ENCODE measurements at regions not wholly inside any gene's neighbourhood (a gene's known extent, or its start where the extent isn't known, plus 50 kb on each side); places are given as distances from the start of the nearest gene placed in this dataset.

DNA sequence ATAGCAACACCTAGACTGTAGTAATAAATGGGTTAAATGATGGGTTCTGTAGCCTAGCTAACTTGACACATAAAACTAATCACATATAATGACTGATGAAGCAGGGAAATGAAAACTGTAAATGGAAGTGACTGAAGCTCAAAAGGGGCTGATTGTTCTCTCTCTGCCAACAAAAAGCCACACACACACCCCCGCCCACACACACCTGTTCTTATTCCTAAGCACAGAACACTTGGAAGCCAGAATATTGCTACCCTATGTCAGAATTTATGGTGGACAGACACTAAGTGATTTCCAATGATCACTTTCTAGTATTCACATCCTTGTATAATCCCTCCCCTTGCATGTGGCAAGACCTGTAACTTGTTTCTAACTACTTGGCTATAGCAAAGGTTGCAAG is 603.5 kb downstream of the UTRN start:
- TF ChIP-seq, protein P1, sequence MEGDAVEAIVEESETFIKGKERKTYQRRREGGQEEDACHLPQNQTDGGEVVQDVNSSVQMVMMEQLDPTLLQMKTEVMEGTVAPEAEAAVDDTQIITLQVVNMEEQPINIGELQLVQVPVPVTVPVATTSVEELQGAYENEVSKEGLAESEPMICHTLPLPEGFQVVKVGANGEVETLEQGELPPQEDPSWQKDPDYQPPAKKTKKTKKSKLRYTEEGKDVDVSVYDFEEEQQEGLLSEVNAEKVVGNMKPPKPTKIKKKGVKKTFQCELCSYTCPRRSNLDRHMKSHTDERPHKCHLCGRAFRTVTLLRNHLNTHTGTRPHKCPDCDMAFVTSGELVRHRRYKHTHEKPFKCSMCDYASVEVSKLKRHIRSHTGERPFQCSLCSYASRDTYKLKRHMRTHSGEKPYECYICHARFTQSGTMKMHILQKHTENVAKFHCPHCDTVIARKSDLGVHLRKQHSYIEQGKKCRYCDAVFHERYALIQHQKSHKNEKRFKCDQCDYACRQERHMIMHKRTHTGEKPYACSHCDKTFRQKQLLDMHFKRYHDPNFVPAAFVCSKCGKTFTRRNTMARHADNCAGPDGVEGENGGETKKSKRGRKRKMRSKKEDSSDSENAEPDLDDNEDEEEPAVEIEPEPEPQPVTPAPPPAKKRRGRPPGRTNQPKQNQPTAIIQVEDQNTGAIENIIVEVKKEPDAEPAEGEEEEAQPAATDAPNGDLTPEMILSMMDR (IDR thresholded peaks at IDR 0.05; ENCODE audit: low read depth, low read length): no peak
- no peak overlapping the region for H3K4me3 ChIP-seq (ENCODE audit: low read depth, low read length)
- DNase-seq (ENCODE audit: low read depth, low spot score): no peak
- no peaks in the 10 kb centered on the region for H3K27me3 ChIP-seq (ENCODE audit: control insufficient read depth, insufficient read depth, low read length)
- ChIA-PET POLR2A (no interaction called here), CTCF (no interaction called here)
- no peak overlapping the region for H3K27ac ChIP-seq (ENCODE audit: low read depth, low read length)
- H3K9me3 ChIP-seq (ENCODE audit: control insufficient read depth, insufficient read depth, low read length): no peaks in the 10 kb centered on the region

- no peak overlapping the region for H3K4me3 ChIP-seq (ENCODE audit: low read depth, low read length)
- no peak overlapping the region for H3K27ac ChIP-seq (ENCODE audit: low read depth, low read length)
- CTCF ChIA-PET: no interaction called here
- no peak for DNase-seq (ENCODE audit: low read depth, low spot score)
- POLR2A ChIA-PET: no interaction called here
- no peaks in the 10 kb centered on the region for H3K9me3 ChIP-seq (ENCODE audit: control insufficient read depth, insufficient read depth, low read length)
- no peaks in the 10 kb centered on the region for H3K27me3 ChIP-seq (ENCODE audit: control insufficient read depth, insufficient read depth, low read length)
- TF ChIP-seq, protein P1 (IDR thresholded peaks at IDR 0.05; ENCODE audit: low read depth, low read length): no peak
Measured at GRCh38 chr6:144893680-144894151, 608.6 kb downstream of the UTRN start.

- no peaks in the 10 kb centered on the region for H3K9me3 ChIP-seq (ENCODE audit: control insufficient read depth, insufficient read depth, low read length)
- no peaks in the 10 kb centered on the region for H3K27me3 ChIP-seq (ENCODE audit: control insufficient read depth, insufficient read depth, low read length)
- TF ChIP-seq, protein P1 (IDR thresholded peaks at IDR 0.05; ENCODE audit: low read depth, low read length): no peak
- H3K27ac ChIP-seq (ENCODE audit: low read depth, low read length): no peak overlapping the region
- ChIA-PET POLR2A (no interaction called here), CTCF (no interaction called here)
- H3K4me3 ChIP-seq (ENCODE audit: low read depth, low read length): no peak overlapping the region
- no peak for DNase-seq (ENCODE audit: low read depth, low spot score)
Measured at GRCh38 chr6:144894240-144894639, 609.1 kb downstream of the UTRN start.

DNA sequence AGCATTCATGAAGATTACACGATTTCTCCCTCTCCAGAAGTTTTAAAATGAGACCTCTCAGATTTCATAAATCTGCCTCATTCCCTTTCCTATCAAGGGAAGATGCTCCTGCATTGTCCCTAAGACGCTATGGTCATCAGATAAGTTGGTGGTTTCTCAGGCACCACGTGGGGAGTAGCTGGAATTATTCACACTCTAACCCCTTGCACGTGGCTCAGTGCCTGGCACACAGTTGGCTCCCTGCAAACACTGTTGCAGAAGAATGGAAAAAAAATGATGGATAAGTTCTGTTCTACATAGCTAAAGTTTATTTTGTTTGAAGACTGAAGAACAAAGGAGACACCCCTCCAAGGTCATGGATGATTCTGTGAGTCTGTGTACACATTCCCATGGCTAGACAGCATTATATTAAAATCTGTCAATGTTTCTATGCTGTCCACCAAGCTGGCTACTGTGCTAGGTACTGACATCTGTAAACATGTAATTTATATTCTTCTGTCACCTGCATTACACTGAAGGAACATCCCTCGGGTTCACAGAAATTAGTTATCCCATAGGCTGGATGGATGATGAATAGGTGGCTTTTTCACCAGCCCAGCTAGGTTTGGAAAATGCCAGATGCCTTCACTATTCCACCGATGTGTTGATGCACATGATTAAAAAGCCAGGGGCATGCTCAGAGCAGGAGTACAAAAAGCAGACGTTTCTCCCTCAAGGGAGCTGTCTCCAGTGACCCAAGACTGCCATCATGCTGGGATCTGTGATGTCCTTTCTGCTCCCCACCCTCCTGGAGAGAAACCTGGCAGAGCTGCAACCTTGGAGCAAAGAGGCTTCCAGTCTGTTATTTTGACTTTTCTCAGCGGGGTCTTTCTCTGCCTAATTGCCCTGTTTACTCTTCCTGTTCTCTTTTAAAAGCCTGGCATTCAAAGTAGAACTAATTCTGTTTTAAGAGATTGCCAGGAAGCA is 610.5 kb downstream of the UTRN start:
- CTCF ChIA-PET: no interaction called here
- POLR2A ChIA-PET: no interaction called here
- no peak overlapping the region for H3K4me3 ChIP-seq (ENCODE audit: low read depth, low read length)
- H3K9me3 ChIP-seq (ENCODE audit: control insufficient read depth, insufficient read depth, low read length): no peaks in the 10 kb centered on the region
- TF ChIP-seq, protein P1 (IDR thresholded peaks at IDR 0.05; ENCODE audit: low read depth, low read length): no peak
- H3K27ac ChIP-seq (ENCODE audit: low read depth, low read length): no peak overlapping the region
- no peaks in the 10 kb centered on the region for H3K27me3 ChIP-seq (ENCODE audit: control insufficient read depth, insufficient read depth, low read length)
- DNase-seq (ENCODE audit: low read depth, low spot score): no peak

DNA sequence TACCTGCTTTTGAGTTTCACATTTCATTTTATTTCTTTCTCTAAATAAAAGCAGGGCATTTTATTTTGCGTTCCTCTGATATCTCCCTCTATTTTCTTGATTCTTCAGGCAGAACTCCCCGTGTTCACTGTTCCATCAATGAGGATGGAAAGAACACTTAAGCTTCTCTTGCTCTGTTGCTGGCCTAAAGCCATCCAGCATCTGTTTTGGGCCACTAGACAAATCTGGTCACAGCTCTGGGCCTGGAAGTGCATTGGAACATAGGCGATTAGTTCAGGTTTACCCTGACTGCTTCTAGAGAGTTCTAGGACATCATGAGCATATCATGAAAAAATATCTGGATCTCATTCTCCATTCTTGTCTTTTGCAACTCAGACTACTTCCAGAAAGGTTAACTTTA is 611.2 kb downstream of the UTRN start:
- H3K27ac ChIP-seq (ENCODE audit: low read depth, low read length): no peak overlapping the region
- DNase-seq (ENCODE audit: low read depth, low spot score): no peak
- ChIA-PET POLR2A (no interaction called here), CTCF (no interaction called here)
- no peaks in the 10 kb centered on the region for H3K9me3 ChIP-seq (ENCODE audit: control insufficient read depth, insufficient read depth, low read length)
- TF ChIP-seq, protein P1 (IDR thresholded peaks at IDR 0.05; ENCODE audit: low read depth, low read length): no peak
- no peak overlapping the region for H3K4me3 ChIP-seq (ENCODE audit: low read depth, low read length)
- no peaks in the 10 kb centered on the region for H3K27me3 ChIP-seq (ENCODE audit: control insufficient read depth, insufficient read depth, low read length)

All from AG04450 (cell line).